Neural progenitor cell (in vitro differentiated cells): ENCODE measurements at regions not wholly inside any gene's neighbourhood (a gene's known extent, or its start where the extent isn't known, plus 50 kb on each side); places are given as distances from the start of the nearest gene placed in this dataset.

Experiments
- CTCF ChIP-seq: fragments of 200-600 bp; sonication (generic); IDR thresholded peaks from 2 replicates; pipeline ENCODE4 v1.5.1; 2017; ENCODE audit warnings: antibody characterized with exemption, mild to moderate bottlenecking
- EZH2 ChIP-seq: fragments of 200-600 bp; sonication (generic); IDR thresholded peaks from 2 replicates; pipeline ENCODE4 v1.6.1; 2017; ENCODE audit warnings: antibody characterized with exemption, mild to moderate bottlenecking, moderate library complexity
- EZH2phosphoT487 ChIP-seq: fragments of 200-600 bp; sonication (generic); IDR thresholded peaks from 2 replicates; pipeline ENCODE4 v1.6.1; 2017; ENCODE audit warnings: antibody characterized with exemption

DNA sequence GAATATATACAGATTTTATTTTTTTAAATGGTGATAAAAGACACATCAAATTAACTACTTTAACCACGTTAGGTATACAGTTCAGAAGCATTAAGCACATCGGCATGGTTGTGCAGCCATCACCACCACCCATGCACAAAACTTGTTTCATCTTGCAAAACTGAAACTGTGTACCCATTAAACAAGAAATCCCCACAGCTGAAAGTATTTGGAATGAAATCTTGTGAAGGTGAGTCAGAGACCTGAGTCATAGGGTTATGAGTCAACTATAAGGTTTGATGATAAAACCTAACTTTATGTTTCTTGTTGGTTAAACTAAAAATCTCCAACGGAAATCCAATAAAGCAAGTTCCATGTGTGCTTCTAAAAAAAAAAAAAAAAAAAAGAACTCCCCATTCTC, 561.6 kb upstream of the PSMD7 start:
- TF ChIP-seq CTCF = no peak
- no peak for TF ChIP-seq EZH2
- TF ChIP-seq EZH2phosphoT487 = no peak
